Activated T-cell treated with anti-CD3 and anti-CD28 coated beads, Interleukin-2, amount 50 U/mL, for 4 hours (primary cell): ENCODE measurements at regions not wholly inside any gene's neighbourhood (a gene's known extent, or its start where the extent isn't known, plus 50 kb on each side); places are given as distances from the start of the nearest gene placed in this dataset.

ENCODE experiments used
- ATAC-seq, 2 donors: fragments of 200-7000 bp; cut with Tn5 transposase; one replicate each; pipeline ENCODE4 v1.10.0; 2021
- DNase-seq: peaks from one replicate; pipeline ENCODE4 v3.0.0-alpha.2; 2020
- H3K27me3 Mint-ChIP-seq: one replicate; pipeline ENCODE4 v1.8.0; 2021; ENCODE audit warnings: low read depth, mixed read lengths
- H3K36me3 Mint-ChIP-seq: one replicate; pipeline ENCODE4 v1.8.0; 2022; ENCODE audit warnings: mixed read lengths; ENCODE audit not compliant: insufficient read depth
- H3K4me1 Mint-ChIP-seq: one replicate; pipeline ENCODE4 v1.8.0; 2021; ENCODE audit warnings: low read depth, mixed read lengths
- H3K4me3 Mint-ChIP-seq: one replicate; pipeline ENCODE4 v1.8.0; 2021; ENCODE audit warnings: mild to moderate bottlenecking, moderate library complexity, mixed read lengths
- H3K9me3 Mint-ChIP-seq: one replicate; pipeline ENCODE4 v1.8.0; 2021; ENCODE audit warnings: mixed read lengths

GRCh38 chr18:39721712-39722111 lies 2156.1 kb upstream of the CELF4 start:
- Mint-ChIP-seq H3K9me3 (peaks cover 14% of the 10 kb centered on the region), H3K4me1 (no peaks in the 10 kb centered on the region), H3K36me3 (no peaks in the 10 kb centered on the region), H3K27me3 (no peaks in the 10 kb centered on the region), H3K4me3 (no peak overlapping the region)
- DNase-seq (no peak), ATAC-seq (no peak)

DNA sequence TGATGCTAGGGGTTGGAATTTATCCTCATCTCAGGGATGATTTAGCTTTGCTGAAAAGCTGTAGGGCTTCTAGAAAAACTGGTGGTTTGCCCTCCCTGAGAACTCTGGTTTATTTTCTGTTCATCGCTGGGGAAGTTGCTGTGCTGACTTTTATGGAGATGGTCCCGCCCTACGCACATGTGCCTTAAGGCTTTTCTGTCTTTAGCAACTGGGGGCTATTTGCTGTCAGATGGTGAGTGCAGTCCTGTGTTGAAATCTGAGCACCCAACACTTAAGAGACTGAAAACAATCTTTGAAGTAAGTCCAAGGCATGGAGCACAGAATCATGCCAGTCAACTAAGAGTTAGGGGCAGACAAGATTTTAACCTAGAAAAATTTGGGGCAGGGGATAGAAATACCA lies 2148.4 kb upstream of the CELF4 start:
- DNase-seq (no peak), ATAC-seq (no peak)
- peaks cover 6% of the 10 kb centered on the region for H3K9me3 Mint-ChIP-seq
- H3K27me3 Mint-ChIP-seq, result no peaks in the 10 kb centered on the region
- no peak overlapping the region for H3K4me3 Mint-ChIP-seq
- H3K4me1 Mint-ChIP-seq, result no peaks in the 10 kb centered on the region
- H3K36me3 Mint-ChIP-seq, result no peaks in the 10 kb centered on the region

DNA sequence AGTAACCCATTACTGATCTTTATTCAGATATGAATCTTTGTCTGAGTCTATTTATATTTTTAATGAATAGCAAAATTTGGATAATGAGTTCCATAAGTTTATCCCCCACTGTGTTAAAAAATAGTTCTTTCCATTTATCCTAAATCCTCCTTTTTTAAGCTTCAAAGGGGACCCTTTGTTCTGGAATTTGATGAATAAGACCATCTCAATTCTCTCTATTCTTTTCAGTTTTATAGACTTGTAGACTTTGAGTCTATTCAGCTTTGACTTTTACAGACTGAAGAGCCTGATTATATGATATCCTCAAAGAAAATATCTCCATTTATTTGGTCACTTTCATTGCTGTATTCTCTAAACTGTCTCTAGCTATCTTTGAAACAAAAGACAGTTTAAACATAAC lies 2146.1 kb upstream of the CELF4 start:
- H3K27me3 Mint-ChIP-seq, result no peaks in the 10 kb centered on the region
- H3K9me3 Mint-ChIP-seq, result peaks cover 3% of the 10 kb centered on the region
- no peaks in the 10 kb centered on the region for H3K36me3 Mint-ChIP-seq
- no peaks in the 10 kb centered on the region for H3K4me1 Mint-ChIP-seq
- DNase-seq (no peak), ATAC-seq (no peak)
- H3K4me3 Mint-ChIP-seq, result no peak overlapping the region

DNA sequence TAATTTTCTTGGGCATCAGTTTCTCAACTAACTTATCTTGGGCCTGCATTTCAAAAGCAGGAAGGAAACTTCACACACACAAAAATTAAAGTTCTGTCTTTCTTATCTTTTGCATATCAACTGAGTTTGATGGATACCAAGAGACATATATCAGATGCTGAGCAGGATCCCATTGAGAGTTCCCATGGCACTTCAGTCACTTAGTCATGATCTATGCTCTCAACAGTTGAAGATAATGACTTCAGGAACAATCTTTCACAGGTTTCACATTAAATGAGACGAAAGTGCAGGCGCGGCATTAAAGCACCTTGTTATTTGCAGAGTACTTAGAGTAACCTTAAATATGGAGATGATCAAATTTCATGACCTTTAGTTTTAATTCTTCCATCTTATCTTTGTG lies 2139.8 kb upstream of the CELF4 start:
- ATAC-seq (no peak), DNase-seq (no peak)
- Mint-ChIP-seq H3K4me1 (no peaks in the 10 kb centered on the region), H3K27me3 (no peaks in the 10 kb centered on the region), H3K36me3 (no peaks in the 10 kb centered on the region), H3K4me3 (no peak overlapping the region), H3K9me3 (peaks cover 3% of the 10 kb centered on the region)

DNA sequence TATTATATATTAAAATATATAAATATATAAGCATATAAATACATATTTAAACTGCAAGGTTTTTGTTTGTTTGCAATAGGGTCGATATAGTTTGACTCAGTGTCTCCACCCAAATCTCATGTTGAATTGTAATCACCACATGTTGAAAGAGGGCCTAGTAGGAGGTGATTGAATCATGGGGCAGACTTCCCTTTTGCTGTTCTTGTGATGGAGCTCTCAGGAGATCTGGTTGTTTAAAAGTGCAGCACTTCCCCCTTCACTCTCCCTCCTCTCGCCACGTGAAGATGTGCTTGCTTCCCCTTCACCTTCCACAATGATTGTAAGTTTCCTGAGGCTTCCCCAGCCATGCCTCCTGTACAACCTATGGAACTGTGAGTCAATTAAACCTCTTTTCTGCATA lies 2137.3 kb upstream of the CELF4 start:
- Mint-ChIP-seq H3K4me1 (no peaks in the 10 kb centered on the region), H3K9me3 (peaks cover 3% of the 10 kb centered on the region), H3K36me3 (no peaks in the 10 kb centered on the region), H3K27me3 (no peaks in the 10 kb centered on the region), H3K4me3 (no peak overlapping the region)
- ATAC-seq, result no peak
- no peak for DNase-seq

GRCh38 chr18:39701839-39702238 lies 2136.2 kb upstream of the CELF4 start:
- DNase-seq (no peak), ATAC-seq (no peak)
- Mint-ChIP-seq H3K9me3 (peaks cover 3% of the 10 kb centered on the region), H3K4me3 (no peak overlapping the region), H3K36me3 (no peaks in the 10 kb centered on the region), H3K27me3 (no peaks in the 10 kb centered on the region), H3K4me1 (no peaks in the 10 kb centered on the region)

DNA sequence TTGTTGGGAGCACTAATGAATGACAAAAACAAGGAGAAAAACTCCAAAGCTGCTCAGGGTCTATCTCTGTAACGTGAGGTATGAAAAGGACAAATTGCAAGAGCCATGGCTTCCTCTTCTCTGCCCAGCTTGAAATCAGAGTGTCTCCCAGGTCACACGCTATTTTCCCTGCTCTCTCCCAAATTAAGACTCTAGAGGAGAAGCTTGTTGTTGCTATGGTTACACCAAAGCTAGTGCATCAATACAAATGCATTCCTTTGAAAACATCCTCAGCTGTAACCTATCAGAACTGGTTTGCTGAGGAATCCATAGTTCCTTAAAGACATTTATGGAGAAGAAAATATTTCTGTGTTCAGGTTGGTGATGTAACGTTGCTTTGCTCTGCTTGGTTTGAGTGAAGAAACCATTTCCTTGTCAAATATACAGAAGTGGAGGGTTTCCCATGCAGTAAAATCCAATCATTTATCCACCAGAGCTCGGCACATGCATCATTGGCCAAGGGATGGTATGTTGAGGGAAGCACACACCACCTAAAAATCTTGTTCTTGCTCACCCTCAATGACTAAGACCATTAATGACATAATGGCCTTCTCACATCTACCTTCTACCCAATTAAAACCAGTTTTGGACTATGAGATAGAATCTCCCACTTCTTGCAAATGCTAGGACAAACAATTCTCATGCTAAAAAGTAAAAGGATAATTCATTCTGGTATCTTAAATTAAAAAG lies 2135.6 kb upstream of the CELF4 start:
- no peak for ATAC-seq
- no peak for DNase-seq
- Mint-ChIP-seq H3K4me1 (no peaks in the 10 kb centered on the region), H3K4me3 (no peak overlapping the region), H3K27me3 (no peaks in the 10 kb centered on the region), H3K9me3 (peaks cover 3% of the 10 kb centered on the region), H3K36me3 (no peaks in the 10 kb centered on the region)

- ATAC-seq (no peak), DNase-seq (no peak)
- Mint-ChIP-seq H3K4me3 (no peak overlapping the region), H3K36me3 (no peaks in the 10 kb centered on the region), H3K27me3 (no peaks in the 10 kb centered on the region), H3K9me3 (no peaks in the 10 kb centered on the region), H3K4me1 (no peaks in the 10 kb centered on the region)
Observed at GRCh38 chr18:39699340-39699964, 2133.9 kb upstream of the CELF4 start.

DNA sequence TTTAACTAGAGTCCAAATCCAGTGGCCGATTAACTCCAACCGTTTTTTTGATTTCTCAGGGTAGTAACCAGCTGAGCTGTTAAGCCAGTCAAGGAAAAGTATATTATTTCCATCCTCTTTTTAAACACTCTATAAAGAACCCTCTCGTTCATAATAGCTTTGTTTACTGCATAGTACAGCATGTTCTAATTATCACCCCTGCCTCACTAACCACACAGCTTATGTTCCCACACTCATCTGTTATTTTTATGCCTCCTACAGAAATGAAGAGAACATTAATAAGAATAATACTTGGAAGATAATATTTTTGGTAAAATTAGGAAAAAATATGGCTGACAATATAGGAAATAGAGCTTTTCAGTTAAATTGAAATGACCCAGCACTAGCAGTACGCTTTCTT lies 2132.8 kb upstream of the CELF4 start:
- DNase-seq (no peak), ATAC-seq (no peak)
- Mint-ChIP-seq H3K4me1 (no peaks in the 10 kb centered on the region), H3K27me3 (no peaks in the 10 kb centered on the region), H3K4me3 (no peak overlapping the region), H3K9me3 (no peaks in the 10 kb centered on the region), H3K36me3 (no peaks in the 10 kb centered on the region)

DNA sequence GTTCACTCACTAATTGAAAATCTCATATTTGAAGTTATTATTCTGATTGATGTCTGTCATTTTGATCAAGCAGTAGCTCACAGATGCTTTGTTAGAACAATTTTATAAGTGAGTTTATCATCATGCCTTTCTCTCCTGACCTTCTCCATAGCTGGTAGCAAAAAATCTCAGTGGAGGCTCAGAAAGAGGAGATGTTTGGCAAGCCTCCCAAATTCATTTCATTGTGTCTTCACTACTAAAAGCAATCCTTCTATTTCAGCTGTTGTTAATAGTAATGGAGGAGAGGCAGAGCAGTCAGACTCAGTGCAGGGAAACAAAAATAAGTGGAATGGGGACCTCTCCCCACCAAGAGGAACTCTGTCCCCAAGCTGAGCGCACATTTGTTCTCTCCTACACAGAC lies 2127.8 kb upstream of the CELF4 start:
- no peaks in the 10 kb centered on the region for H3K27me3 Mint-ChIP-seq
- ATAC-seq, result no peak
- DNase-seq, result no peak
- no peaks in the 10 kb centered on the region for H3K36me3 Mint-ChIP-seq
- no peaks in the 10 kb centered on the region for H3K9me3 Mint-ChIP-seq
- no peak overlapping the region for H3K4me3 Mint-ChIP-seq
- no peaks in the 10 kb centered on the region for H3K4me1 Mint-ChIP-seq

GRCh38 chr18:39692367-39693015 lies 2126.9 kb upstream of the CELF4 start:
- H3K27me3 Mint-ChIP-seq, result no peaks in the 10 kb centered on the region

DNA sequence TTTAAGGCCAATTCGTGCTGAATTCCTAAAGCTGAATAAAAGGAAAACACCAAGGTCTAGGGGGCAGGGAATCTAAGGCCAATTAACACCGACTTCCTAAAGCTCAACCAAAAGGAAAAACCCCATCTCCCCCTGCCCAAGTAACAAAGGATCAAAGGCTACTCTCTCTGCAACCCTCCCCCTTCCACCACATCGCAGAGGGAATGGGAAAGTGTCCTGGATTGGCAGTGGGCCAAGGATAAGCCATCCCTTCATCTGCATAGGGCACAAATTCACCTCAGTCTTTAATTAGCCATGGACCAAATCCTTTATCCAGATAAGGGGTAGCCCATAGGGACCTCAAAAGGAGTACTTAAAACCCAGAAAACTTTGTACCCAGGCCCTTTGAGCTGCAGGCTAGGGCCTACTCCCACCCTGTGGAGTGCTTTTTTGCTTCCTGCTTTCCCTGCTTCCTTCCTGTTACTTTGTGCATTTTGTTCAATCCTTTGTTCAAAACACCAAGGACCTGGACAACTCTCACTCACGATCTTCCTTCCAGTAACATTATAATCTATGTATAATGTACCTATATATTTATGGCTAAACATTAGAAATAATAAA lies 2119.8 kb upstream of the CELF4 start:
- H3K4me1 Mint-ChIP-seq, result no peaks in the 10 kb centered on the region
- no peak for DNase-seq
- no peaks in the 10 kb centered on the region for H3K36me3 Mint-ChIP-seq
- H3K27me3 Mint-ChIP-seq, result no peaks in the 10 kb centered on the region
- H3K4me3 Mint-ChIP-seq, result no peak overlapping the region
- H3K9me3 Mint-ChIP-seq, result peaks cover 6% of the 10 kb centered on the region
- no peak for ATAC-seq

More at GRCh38 chr18:39692367-39693015, 2126.9 kb upstream of the CELF4 start:
- no peaks in the 10 kb centered on the region for H3K9me3 Mint-ChIP-seq
- H3K36me3 Mint-ChIP-seq, result no peaks in the 10 kb centered on the region
- ATAC-seq (no peak), DNase-seq (no peak)
- H3K4me1 Mint-ChIP-seq, result no peaks in the 10 kb centered on the region
- H3K4me3 Mint-ChIP-seq, result no peak overlapping the region

GRCh38 chr18:39681061-39681460 lies 2115.5 kb upstream of the CELF4 start:
- no peak overlapping the region for H3K4me3 Mint-ChIP-seq
- H3K27me3 Mint-ChIP-seq, result no peaks in the 10 kb centered on the region
- peaks cover 9% of the 10 kb centered on the region for H3K9me3 Mint-ChIP-seq
- DNase-seq (no peak), ATAC-seq (no peak)
- H3K36me3 Mint-ChIP-seq, result no peaks in the 10 kb centered on the region
- H3K4me1 Mint-ChIP-seq, result no peaks in the 10 kb centered on the region

- DNase-seq, result no peak
- H3K9me3 Mint-ChIP-seq, result peaks cover 3% of the 10 kb centered on the region
- no peaks in the 10 kb centered on the region for H3K4me1 Mint-ChIP-seq
- H3K36me3 Mint-ChIP-seq, result no peaks in the 10 kb centered on the region
- H3K27me3 Mint-ChIP-seq, result no peaks in the 10 kb centered on the region
- no peak overlapping the region for H3K4me3 Mint-ChIP-seq
- no peak for ATAC-seq
Observed at GRCh38 chr18:39675906-39676305, 2110.3 kb upstream of the CELF4 start.

DNA sequence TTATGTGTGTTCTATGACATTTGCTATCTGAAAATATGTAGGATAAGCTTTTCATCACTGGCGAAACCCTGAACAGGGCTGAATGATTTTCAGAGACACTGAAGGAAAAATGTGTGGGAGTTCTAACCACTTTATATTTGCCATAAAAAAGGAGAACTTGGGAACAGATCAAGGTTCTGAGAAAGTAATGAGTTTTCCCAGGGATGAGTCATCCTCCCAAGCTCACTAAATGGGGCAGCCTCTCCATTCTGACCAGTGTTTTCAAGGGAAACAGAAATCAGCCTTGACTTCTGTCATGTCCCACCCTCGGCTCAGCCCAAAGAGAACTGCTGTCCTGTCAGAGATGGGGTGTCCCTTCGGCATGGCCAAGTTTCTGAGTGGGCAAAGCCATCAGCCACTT lies 2109.8 kb upstream of the CELF4 start:
- Mint-ChIP-seq H3K36me3 (no peaks in the 10 kb centered on the region), H3K4me3 (no peak overlapping the region), H3K4me1 (no peaks in the 10 kb centered on the region), H3K9me3 (peaks cover 3% of the 10 kb centered on the region), H3K27me3 (no peaks in the 10 kb centered on the region)
- DNase-seq (no peak), ATAC-seq (no peak)
